ENCODE measurements at regions not wholly inside any gene's neighbourhood (a gene's known extent, or its start where the extent isn't known, plus 50 kb on each side); places are given as distances from the start of the nearest gene placed in this dataset.

DNA sequence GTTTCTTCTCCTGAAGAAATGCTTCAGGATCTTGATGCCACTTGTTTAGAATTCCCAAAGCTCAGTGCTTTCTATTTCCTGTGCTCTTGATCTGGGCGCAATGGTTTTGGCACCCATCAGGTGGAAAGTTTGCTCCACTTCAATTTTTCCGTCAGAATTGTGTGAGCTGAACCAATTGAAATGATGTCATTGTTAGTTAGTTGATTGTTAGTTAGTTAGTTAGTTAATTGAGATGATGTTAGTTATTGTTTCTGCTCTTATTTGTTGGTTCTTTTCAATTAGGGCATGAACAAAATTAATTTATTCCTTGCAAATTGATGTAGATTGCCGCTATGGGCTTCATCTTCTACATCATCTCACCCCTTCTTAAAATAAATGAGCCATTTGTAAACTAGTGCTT is 252.6 kb downstream of the BAMBI start:
- TF ChIP-seq CTCF (IDR thresholded peaks at IDR 0.05): no peak
- Mint-ChIP-seq H3K9me3 (ENCODE audit: low read depth) (peaks cover 2% of the 10 kb centered on the region), H3K27ac (ENCODE audit: unreplicated experiment) (no peak overlapping the region), H3K27me3 (ENCODE audit: low read depth) (no peaks in the 10 kb centered on the region), H3K36me3 (ENCODE audit: low read depth) (no peaks in the 10 kb centered on the region), H3K4me3 (ENCODE audit: unreplicated experiment) (no peak overlapping the region), H3K4me1 (ENCODE audit: low read depth) (no peaks in the 10 kb centered on the region)
- DNase-seq (ENCODE audit: low spot score): no peak

GRCh38 chr10:28930514-28931495 is 253.5 kb downstream of the BAMBI start:
- Mint-ChIP-seq H3K27ac (ENCODE audit: unreplicated experiment) (no peak overlapping the region), H3K4me3 (ENCODE audit: unreplicated experiment) (no peak overlapping the region), H3K4me1 (ENCODE audit: low read depth) (no peaks in the 10 kb centered on the region), H3K36me3 (ENCODE audit: low read depth) (no peaks in the 10 kb centered on the region), H3K27me3 (ENCODE audit: low read depth) (no peaks in the 10 kb centered on the region), H3K9me3 (ENCODE audit: low read depth) (peaks cover 2% of the 10 kb centered on the region)
- no peak for DNase-seq (ENCODE audit: low spot score)
- TF ChIP-seq CTCF (IDR thresholded peaks at IDR 0.05): no peak

DNA sequence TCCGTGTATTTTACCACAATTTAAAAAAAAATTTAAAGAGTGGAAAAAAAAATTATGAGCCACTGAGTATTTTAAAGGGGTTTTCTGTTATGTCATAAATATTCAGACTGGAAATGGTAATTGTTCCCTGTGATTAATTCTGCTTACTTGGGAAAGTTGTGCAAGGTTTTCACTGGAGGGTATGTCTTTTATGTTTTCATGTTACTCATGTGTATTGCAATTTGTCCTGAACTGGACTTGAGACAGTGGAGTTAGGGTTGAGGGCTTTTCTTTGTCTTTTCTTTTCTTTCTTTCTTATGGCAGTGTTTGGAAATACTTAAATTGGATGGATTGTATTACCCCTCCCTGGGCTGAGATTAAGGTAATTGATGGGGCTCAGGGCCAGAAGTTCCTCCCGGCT is 257.7 kb downstream of the BAMBI start:
- peaks cover 16% of the 10 kb centered on the region for H3K4me1 Mint-ChIP-seq (ENCODE audit: low read depth)
- H3K9me3 Mint-ChIP-seq (ENCODE audit: low read depth): no peaks in the 10 kb centered on the region
- peaks cover 6% of the 10 kb centered on the region for H3K27me3 Mint-ChIP-seq (ENCODE audit: low read depth)
- DNase-seq (ENCODE audit: low spot score): no peak
- no peak overlapping the region for H3K4me3 Mint-ChIP-seq (ENCODE audit: unreplicated experiment)
- TF ChIP-seq CTCF (IDR thresholded peaks at IDR 0.05): no peak
- H3K27ac Mint-ChIP-seq (ENCODE audit: unreplicated experiment): no peak overlapping the region
- no peaks in the 10 kb centered on the region for H3K36me3 Mint-ChIP-seq (ENCODE audit: low read depth)

DNA sequence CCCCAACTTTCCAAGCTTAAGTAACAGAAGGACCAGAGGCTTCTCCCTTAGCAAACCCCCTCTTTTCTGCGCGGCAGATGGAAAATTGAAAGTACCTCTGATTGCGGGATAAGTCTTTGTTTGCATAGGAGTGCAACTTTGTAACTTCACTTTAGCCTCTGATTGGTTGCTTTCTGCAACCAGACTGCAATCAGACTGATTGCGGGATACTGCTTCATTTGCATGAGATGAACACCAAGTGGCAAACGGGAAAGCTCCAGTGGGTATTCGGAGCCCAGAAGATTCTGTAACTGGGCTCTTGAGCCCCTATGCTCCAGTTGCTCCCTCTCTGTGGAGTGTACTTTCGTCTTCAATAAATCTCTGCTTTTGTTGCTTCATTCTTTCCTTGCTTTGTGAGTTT is 260.6 kb downstream of the BAMBI start:
- DNase-seq (ENCODE audit: low spot score): no peak
- H3K4me1 Mint-ChIP-seq (ENCODE audit: low read depth): peaks cover 28% of the 10 kb centered on the region
- H3K4me3 Mint-ChIP-seq (ENCODE audit: unreplicated experiment): no peak overlapping the region
- TF ChIP-seq CTCF (IDR thresholded peaks at IDR 0.05): no peak
- no peaks in the 10 kb centered on the region for H3K36me3 Mint-ChIP-seq (ENCODE audit: low read depth)
- no peaks in the 10 kb centered on the region for H3K9me3 Mint-ChIP-seq (ENCODE audit: low read depth)
- H3K27me3 Mint-ChIP-seq (ENCODE audit: low read depth): peaks cover 6% of the 10 kb centered on the region
- H3K27ac Mint-ChIP-seq (ENCODE audit: unreplicated experiment): no peak overlapping the region

GRCh38 chr10:28938745-28939144 is 261.4 kb downstream of the BAMBI start:
- H3K9me3 Mint-ChIP-seq (ENCODE audit: low read depth): no peaks in the 10 kb centered on the region
- H3K4me3 Mint-ChIP-seq (ENCODE audit: unreplicated experiment): no peak overlapping the region
- H3K27ac Mint-ChIP-seq (ENCODE audit: unreplicated experiment): no peak overlapping the region
- H3K36me3 Mint-ChIP-seq (ENCODE audit: low read depth): no peaks in the 10 kb centered on the region
- H3K27me3 Mint-ChIP-seq (ENCODE audit: low read depth): peaks cover 6% of the 10 kb centered on the region
- TF ChIP-seq CTCF (IDR thresholded peaks at IDR 0.05): no peak
- peaks cover 28% of the 10 kb centered on the region for H3K4me1 Mint-ChIP-seq (ENCODE audit: low read depth)
- DNase-seq (ENCODE audit: low spot score): no peak
